RPMI8226 (cell line): ENCODE measurements at regions not wholly inside any gene's neighbourhood (a gene's known extent, or its start where the extent isn't known, plus 50 kb on each side); places are given as distances from the start of the nearest gene placed in this dataset.
"Not testable (repeated sequence)": the region's sequence is repeated elsewhere in the genome, so short reads cannot be mapped to it uniquely, and the experiment has no call there.

Experiments
- DNase-seq: peaks from one replicate; pipeline ENCODE4 v3.0.0-alpha.2; 2015

GRCh38 chr10:8174762-8175161 is 120.3 kb downstream of the GATA3 start:
- DNase-seq = no peak

GRCh38 chr10:8177526-8177925 is 123.0 kb downstream of the GATA3 start:
- not testable (repeated sequence) for DNase-seq

GRCh38 chr10:8179773-8180172 is 125.3 kb downstream of the GATA3 start:
- DNase-seq = not testable (repeated sequence)

- no peak for DNase-seq
Observed at GRCh38 chr10:8180360-8181109, 126.0 kb downstream of the GATA3 start.

GRCh38 chr10:8181496-8182157 is 127.1 kb downstream of the GATA3 start:
- DNase-seq = no peak

- no peak for DNase-seq
Observed at GRCh38 chr10:8182806-8183205, 128.3 kb downstream of the GATA3 start.

- DNase-seq = no peak
Observed at GRCh38 chr10:8183241-8183704, 128.8 kb downstream of the GATA3 start.

- DNase-seq = no peak
Observed at GRCh38 chr10:8187171-8187666, 132.7 kb downstream of the GATA3 start.

GRCh38 chr10:8189458-8189857 is 135.0 kb downstream of the GATA3 start:
- no peak for DNase-seq

GRCh38 chr10:8192301-8192700 is 137.8 kb downstream of the GATA3 start:
- DNase-seq = no peak

- DNase-seq = no peak
Observed at GRCh38 chr10:8193546-8193945, 139.1 kb downstream of the GATA3 start.

GRCh38 chr10:8194050-8194449 is 139.6 kb downstream of the GATA3 start:
- DNase-seq = no peak

- no peak for DNase-seq
Observed at GRCh38 chr10:8206882-8207281, 152.4 kb downstream of the GATA3 start.

GRCh38 chr10:8211631-8212030 is 157.1 kb downstream of the GATA3 start:
- DNase-seq = no peak

GRCh38 chr10:8213735-8214134 is 159.2 kb downstream of the GATA3 start:
- DNase-seq = no peak

- DNase-seq = no peak
Observed at GRCh38 chr10:8214587-8214986, 160.1 kb downstream of the GATA3 start.

GRCh38 chr10:8216893-8217292 is 162.4 kb downstream of the GATA3 start:
- DNase-seq = no peak

- no peak for DNase-seq
Observed at GRCh38 chr10:8221451-8221850, 167.0 kb downstream of the GATA3 start.

GRCh38 chr10:8224591-8224990 is 170.1 kb downstream of the GATA3 start:
- no peak for DNase-seq

GRCh38 chr10:8225187-8225586 is 170.7 kb downstream of the GATA3 start:
- DNase-seq = no peak

- DNase-seq = no peak
Observed at GRCh38 chr10:8227246-8227645, 172.8 kb downstream of the GATA3 start.

GRCh38 chr10:8229153-8229552 is 174.7 kb downstream of the GATA3 start:
- DNase-seq = peak; percentile 13

- DNase-seq = no peak
Observed at GRCh38 chr10:8230902-8231301, 176.4 kb downstream of the GATA3 start.

GRCh38 chr10:8233049-8233448 is 178.6 kb downstream of the GATA3 start:
- no peak for DNase-seq
